Omental fat pad (tissue), 3 donors: ENCODE measurements at regions not wholly inside any gene's neighbourhood (a gene's known extent, or its start where the extent isn't known, plus 50 kb on each side); places are given as distances from the start of the nearest gene placed in this dataset.
"Not testable (repeated sequence)": the region's sequence is repeated elsewhere in the genome, so short reads cannot be mapped to it uniquely, and the experiment has no call there.

ENCODE experiments used
- ATAC-seq: fragments of 150-250 bp; one replicate; pipeline ENCODE4 v1.9.1; 2016; ENCODE audit warnings: mild to moderate bottlenecking, moderate library complexity; ENCODE audit not compliant: low FRiP score
- DNase-seq: peaks from one replicate; pipeline ENCODE4 v3.0.0-alpha.2; 2019; ENCODE audit warnings: low spot score
- TF ChIP-seq, protein P1 (sequence below), 3 donors: fragments of 450-650 bp; IDR thresholded peaks; one replicate each; pipeline ENCODE4 v1.5.1; 2016 to 2017; ENCODE audit warnings: antibody characterized with exemption in 3 of 3, mild to moderate bottlenecking in 3 of 3, moderate library complexity in 2 of 3

DNA sequence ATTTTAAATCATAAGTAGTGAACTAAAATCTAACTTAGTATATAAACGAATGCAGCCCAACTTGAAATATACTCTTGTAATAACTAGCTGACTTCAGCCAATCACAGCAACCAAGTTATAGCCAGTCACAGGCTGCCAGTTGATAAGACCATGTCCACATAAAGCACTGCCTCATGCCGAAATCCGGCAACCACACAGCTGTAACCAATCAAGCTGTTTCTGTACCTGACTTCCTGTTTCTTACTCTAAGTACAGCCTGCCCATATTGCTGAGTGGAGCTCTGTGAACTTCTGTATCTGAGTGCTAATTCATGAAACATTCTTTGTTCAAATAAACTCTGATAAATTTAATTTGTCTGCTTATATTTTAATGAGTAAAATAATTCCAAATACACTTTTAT lies 805.3 kb upstream of the EPHA5 start:
- no peak for DNase-seq
- no peak for ATAC-seq
- TF ChIP-seq, protein P1, sequence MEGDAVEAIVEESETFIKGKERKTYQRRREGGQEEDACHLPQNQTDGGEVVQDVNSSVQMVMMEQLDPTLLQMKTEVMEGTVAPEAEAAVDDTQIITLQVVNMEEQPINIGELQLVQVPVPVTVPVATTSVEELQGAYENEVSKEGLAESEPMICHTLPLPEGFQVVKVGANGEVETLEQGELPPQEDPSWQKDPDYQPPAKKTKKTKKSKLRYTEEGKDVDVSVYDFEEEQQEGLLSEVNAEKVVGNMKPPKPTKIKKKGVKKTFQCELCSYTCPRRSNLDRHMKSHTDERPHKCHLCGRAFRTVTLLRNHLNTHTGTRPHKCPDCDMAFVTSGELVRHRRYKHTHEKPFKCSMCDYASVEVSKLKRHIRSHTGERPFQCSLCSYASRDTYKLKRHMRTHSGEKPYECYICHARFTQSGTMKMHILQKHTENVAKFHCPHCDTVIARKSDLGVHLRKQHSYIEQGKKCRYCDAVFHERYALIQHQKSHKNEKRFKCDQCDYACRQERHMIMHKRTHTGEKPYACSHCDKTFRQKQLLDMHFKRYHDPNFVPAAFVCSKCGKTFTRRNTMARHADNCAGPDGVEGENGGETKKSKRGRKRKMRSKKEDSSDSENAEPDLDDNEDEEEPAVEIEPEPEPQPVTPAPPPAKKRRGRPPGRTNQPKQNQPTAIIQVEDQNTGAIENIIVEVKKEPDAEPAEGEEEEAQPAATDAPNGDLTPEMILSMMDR (IDR thresholded peaks at IDR 0.05): no peak

DNA sequence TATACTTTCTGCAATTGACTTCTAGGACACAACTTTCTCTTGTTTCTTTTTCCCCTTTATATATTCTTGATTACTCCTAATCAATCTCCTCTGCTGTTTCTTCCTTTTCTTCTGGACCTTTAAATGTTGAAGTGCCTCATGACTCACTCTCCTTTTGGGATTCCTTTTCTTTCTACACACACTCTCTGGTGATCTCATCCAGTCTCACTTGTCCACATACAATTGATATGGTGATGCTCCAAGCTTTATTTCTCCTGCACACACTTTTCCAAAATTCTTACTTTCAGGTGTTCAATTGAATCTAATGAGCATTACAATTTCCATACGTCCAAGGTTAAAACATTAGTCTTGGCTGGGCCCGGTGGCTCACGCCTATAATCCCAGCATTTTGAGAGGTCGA lies 794.8 kb upstream of the EPHA5 start:
- DNase-seq: no peak
- TF ChIP-seq, protein P1 (IDR thresholded peaks at IDR 0.05): no peak
- no peak for ATAC-seq

DNA sequence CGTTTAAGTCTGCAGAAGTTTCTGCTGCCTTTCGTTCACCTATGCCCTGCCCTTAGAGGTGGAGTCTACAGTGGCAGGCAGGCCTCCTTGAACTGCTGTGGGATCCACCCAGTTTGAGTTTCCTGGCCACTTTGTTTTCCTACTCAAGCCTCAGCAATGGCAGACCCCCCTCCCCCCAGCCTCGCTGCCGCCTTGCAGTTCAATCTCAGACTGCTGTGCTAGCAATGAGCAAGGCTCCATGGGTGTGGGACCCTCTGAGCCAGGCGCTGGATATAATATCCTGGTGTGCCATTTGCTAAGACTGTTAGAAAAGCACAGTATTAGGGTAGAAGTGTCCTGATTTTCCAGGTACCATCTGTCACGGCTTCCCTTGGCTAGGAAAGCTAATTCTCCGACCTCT lies 792.6 kb upstream of the EPHA5 start:
- ATAC-seq, DNase-seq: not testable (repeated sequence)

DNA sequence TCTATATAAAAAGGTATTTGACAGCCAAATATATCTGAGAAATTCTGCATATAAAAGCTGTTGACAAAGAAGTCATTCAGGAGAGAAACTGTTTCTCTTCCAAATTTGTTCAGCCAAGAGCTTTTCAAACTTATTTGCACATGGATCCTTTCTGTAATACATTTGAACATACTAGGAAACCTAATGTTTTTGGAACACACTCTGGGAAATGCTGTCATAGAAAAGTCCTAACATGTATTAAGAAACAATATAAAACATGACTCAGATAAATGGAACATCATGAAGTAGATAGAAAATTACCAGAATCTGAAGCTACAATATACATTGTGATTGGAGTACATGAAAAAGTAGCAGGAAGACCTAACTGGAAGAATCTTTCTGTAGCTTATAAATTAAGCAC lies 781.5 kb upstream of the EPHA5 start:
- TF ChIP-seq, protein P1 (IDR thresholded peaks at IDR 0.05): no peak
- ATAC-seq (no peak), DNase-seq (no peak)

DNA sequence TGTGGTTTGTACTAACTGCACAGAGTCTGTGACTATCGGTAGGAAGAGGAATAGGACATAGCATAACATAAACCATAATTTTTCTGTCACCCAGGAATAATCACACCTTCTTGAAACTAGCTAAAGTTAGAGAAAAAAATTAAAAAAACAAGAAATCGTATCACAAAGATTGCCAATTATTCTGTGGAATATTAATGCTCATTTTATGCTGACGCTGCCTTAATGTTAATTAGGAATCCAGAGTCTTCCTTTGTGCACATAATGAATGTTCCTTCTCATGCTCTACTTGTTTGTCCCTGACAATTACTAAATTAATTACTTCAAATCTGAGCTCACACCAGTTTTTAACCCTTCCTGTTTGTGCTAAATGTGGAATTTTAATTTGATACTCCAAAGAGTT lies 772.7 kb upstream of the EPHA5 start:
- DNase-seq: no peak
- no peak for ATAC-seq
- TF ChIP-seq, protein P1 (IDR thresholded peaks at IDR 0.05): no peak

DNA sequence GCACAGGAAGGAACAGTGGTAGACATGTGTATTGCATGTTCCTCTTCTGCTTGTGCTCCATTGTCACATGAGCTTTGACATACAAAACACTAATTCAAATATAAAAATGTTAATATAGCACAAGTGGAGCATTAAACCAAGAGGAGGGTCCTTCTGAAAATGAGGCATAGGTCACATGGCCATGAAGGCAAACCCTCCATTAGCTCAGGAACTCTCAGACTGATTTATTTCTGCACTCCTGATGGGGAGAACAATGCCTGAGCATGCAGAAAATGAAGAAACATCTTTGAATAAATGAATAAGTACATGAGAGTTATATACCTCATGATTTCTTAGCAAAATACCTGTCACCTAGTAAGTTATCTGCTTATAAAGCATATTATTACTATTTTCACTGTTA lies 769.2 kb upstream of the EPHA5 start:
- no peak for DNase-seq
- TF ChIP-seq, protein P1 (IDR thresholded peaks at IDR 0.05): no peak
- no peak for ATAC-seq

DNA sequence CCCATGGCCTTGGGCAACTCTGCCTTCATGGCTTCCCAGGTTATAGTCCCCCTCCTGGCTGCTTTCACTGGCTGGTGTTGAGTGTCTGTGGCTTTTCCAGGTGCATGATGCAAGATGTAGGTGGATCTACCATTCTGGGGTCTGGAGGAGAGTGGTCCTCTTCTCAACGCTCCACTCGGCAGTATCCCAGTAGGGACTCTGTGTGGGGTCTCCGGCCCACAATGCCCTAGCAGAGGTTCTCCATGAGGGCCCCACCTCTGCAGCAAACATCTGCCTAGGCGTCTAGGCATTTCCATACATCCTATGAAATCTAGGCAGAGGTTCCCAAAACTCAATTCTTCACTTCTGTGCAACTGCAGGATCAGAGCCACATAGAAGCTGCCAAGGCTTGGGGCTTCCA lies 763.4 kb upstream of the EPHA5 start:
- TF ChIP-seq, protein P1 (IDR thresholded peaks at IDR 0.05): no peak
- ATAC-seq: no peak

DNA sequence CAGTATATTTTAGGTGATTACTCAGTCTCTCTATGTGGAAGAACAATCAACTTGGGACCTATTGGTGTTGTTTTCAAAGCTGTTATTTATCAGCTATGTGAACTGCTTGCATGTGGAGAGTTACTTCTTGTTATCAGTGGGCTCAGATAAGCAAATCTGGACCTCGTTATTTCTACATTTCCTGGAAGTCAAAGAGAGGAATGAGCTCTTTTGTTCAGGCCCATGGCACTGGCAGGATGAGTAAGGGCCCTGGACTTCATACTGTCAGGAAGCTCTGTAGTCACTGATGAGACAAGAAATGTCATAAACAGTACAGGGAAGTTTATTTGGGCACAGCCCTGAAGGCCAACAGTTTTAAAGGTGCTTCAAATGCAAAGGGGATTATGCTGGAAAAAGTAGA lies 760.6 kb upstream of the EPHA5 start:
- no peak for ATAC-seq
- TF ChIP-seq, protein P1 (IDR thresholded peaks at IDR 0.05): no peak
- no peak for DNase-seq

More for the DNA sequence above, 763.4 kb upstream of the EPHA5 start:
- DNase-seq: no peak
